ENCODE measurements at regions not wholly inside any gene's neighbourhood (a gene's known extent, or its start where the extent isn't known, plus 50 kb on each side); places are given as distances from the start of the nearest gene placed in this dataset.
"Not testable (repeated sequence)": the region's sequence is repeated elsewhere in the genome, so short reads cannot be mapped to it uniquely, and the experiment has no call there.

DNA sequence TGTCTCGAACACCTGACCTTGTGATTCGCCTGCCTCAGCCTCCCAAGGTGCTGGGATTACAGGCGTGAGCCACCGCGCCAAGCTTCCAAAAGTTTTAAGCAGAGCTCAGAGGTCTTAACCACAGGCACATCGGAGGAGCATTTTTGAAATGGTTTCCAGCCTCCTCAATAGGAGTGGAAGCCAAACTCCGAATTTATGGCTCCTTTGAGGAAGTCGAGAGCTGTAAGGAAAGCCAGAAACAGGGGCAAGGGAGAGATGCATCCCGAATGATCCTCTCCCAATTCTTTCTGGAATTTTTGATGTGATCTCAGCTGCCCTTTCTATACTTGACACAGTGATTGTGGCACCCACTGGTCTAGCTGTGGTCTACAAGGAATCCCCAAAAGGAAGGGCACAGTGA lies 313.6 kb upstream of the FRG2C start:
- H3K27ac ChIP-seq (ENCODE audit: low read depth, low read length); H3K36me3 ChIP-seq (ENCODE audit: insufficient read depth, low read length); H3K27me3 Mint-ChIP-seq; H3K4me1 Mint-ChIP-seq; POLR2A ChIA-PET (ENCODE audit: partially characterized antibody); H3K4me1 ChIP-seq (ENCODE audit: insufficient read depth, low read length); H3K36me3 Mint-ChIP-seq; H3K9me3 Mint-ChIP-seq; intact Hi-C loops (cut with micrococcal nuclease); DNase-seq; H3K4me3 Mint-ChIP-seq; H3K9me3 ChIP-seq (ENCODE audit: control insufficient read depth in 1 of 2, low read length in 2 of 2); H3K27me3 ChIP-seq (ENCODE audit: insufficient read depth, low read length); H3K4me3 ChIP-seq (ENCODE audit: low read length in 2 of 2); H3K27ac Mint-ChIP-seq: not testable (repeated sequence)
- CTCF ChIA-PET (ENCODE audit: partially characterized antibody): interaction anchor here (1.5 kb wide), 1 partner anchor 15 kb away, joined by 3 read pairs; no protein-coding TSS in a partner anchor

DNA sequence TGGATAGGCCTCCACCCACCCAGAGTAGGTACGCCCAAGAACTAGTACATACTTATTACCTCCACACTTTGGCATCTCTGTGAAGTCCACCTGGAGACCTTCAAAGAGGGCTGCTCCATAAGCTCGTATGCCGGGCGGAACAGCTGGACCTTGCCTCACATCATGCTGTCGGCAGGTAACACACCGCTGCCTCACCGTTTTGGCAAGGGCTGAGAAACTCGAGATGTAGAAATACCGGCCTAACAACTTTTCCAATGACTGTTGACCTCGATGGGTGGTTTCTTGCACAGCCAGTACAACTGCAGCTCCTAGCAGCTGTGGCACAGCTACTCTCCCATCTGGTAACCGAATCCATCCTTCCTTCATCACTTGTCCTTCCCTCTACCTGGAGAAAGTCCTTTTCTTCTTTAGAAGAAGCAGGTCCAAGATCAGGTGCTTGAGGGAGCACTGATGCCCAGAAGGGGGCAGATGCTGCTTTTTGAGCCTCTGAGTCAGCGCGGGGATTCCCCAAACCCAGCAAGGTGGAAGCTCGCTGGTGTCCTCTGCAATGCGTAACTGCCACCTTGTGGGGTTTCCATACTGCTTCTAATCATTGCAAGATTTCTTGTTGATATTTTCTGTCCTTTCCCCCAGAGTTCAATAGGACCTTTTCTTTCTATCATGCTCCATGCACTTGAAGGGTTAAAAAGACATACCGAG lies 301.9 kb upstream of the FRG2C start:
- H3K4me3 Mint-ChIP-seq; POLR2A ChIA-PET (ENCODE audit: partially characterized antibody); H3K4me3 ChIP-seq (ENCODE audit: low read length in 2 of 2); H3K4me1 Mint-ChIP-seq; H3K27ac ChIP-seq (ENCODE audit: low read depth, low read length); H3K4me1 ChIP-seq (ENCODE audit: insufficient read depth, low read length); H3K27me3 ChIP-seq (ENCODE audit: insufficient read depth, low read length); H3K36me3 ChIP-seq (ENCODE audit: insufficient read depth, low read length); H3K9me3 Mint-ChIP-seq; H3K27ac Mint-ChIP-seq; H3K9me3 ChIP-seq (ENCODE audit: control insufficient read depth in 1 of 2, low read length in 2 of 2); H3K36me3 Mint-ChIP-seq; intact Hi-C loops (cut with micrococcal nuclease); H3K27me3 Mint-ChIP-seq; CTCF ChIA-PET (ENCODE audit: partially characterized antibody): not testable (repeated sequence)
- DNase-seq: peak in 1 of 5 donors; percentile 3

DNA sequence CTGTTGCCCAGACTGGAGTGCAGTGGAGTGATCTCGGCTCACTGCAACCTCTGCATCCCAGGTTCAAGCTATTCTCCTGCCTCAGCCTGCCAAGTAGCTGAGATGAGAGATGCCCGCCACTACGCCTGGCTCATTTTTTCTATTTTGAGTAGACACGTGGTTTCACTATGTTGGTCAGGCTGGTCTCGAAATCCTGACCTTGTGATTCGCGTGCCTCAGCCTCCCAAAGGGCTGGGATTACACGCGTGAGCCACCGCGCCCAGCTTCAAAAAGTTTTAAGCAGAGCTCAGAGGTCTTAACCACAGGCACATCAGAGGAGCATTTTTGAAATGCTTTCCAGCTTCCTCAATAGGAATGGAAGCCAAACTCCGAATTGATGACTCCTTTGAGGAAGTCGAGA lies 291.2 kb upstream of the FRG2C start:
- H3K4me1 ChIP-seq (ENCODE audit: insufficient read depth, low read length); H3K27ac ChIP-seq (ENCODE audit: low read depth, low read length); H3K36me3 Mint-ChIP-seq; H3K27ac Mint-ChIP-seq; H3K27me3 ChIP-seq (ENCODE audit: insufficient read depth, low read length); DNase-seq; H3K27me3 Mint-ChIP-seq; H3K4me3 Mint-ChIP-seq; H3K9me3 ChIP-seq (ENCODE audit: control insufficient read depth in 1 of 2, low read length in 2 of 2); H3K4me3 ChIP-seq (ENCODE audit: low read length in 2 of 2); intact Hi-C loops (cut with micrococcal nuclease); H3K4me1 Mint-ChIP-seq; POLR2A ChIA-PET (ENCODE audit: partially characterized antibody); H3K9me3 Mint-ChIP-seq; H3K36me3 ChIP-seq (ENCODE audit: insufficient read depth, low read length); CTCF ChIA-PET (ENCODE audit: partially characterized antibody): not testable (repeated sequence)

DNA sequence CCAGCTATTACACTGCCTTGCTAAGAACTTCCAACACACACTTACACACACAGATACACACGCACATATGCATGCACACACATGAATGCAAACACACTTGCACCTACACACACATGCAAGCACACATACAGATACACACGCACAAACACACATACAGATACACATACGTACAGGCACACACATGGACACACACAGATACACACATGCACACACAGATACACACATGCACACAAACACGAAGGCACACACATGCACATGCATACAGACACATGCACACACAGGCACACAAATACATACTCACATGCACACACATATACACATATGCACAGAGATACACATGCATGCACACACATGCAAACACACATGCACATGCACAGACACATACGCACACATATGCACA lies 284.3 kb upstream of the FRG2C start:
- H3K36me3 Mint-ChIP-seq; H3K27me3 Mint-ChIP-seq; H3K27ac ChIP-seq (ENCODE audit: low read depth, low read length); H3K9me3 Mint-ChIP-seq; H3K4me3 Mint-ChIP-seq; H3K4me3 ChIP-seq (ENCODE audit: low read length in 2 of 2); CTCF ChIA-PET (ENCODE audit: partially characterized antibody); H3K9me3 ChIP-seq (ENCODE audit: control insufficient read depth in 1 of 2, low read length in 2 of 2); H3K27ac Mint-ChIP-seq; DNase-seq; H3K4me1 Mint-ChIP-seq; POLR2A ChIA-PET (ENCODE audit: partially characterized antibody); H3K36me3 ChIP-seq (ENCODE audit: insufficient read depth, low read length); H3K4me1 ChIP-seq (ENCODE audit: insufficient read depth, low read length); H3K27me3 ChIP-seq (ENCODE audit: insufficient read depth, low read length); intact Hi-C loops (cut with micrococcal nuclease): not testable (repeated sequence)

DNA sequence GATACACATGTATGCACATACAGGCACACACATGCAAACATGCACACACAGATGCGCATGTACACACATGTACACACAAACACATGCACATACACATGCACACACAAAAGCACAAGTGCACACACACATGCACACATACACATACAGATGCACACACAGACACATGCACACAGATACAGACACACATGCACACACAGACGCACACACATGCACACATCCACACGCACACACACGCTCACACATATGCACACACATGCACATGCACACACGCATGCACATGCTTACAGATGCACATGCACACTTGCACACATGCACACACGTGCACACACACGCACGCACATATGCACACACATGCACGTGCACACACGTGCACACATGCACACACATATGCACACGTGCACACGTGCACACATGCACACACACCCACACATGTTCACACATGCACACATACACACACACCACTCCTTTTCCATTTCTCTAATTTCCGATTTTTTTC lies 283.8 kb upstream of the FRG2C start:
- H3K4me3 Mint-ChIP-seq: no peak overlapping the region
- DNase-seq: no peak
- H3K27ac Mint-ChIP-seq: no peak overlapping the region
- Histone ChIP-seq H3K27ac (ENCODE audit: low read depth, low read length) (no peak overlapping the region), H3K27me3 (ENCODE audit: insufficient read depth, low read length) (no peaks in the 10 kb centered on the region), H3K36me3 (ENCODE audit: insufficient read depth, low read length) (no peaks in the 10 kb centered on the region), H3K4me3 (ENCODE audit: low read length in 2 of 2) (no peak overlapping the region), H3K4me1 (ENCODE audit: insufficient read depth, low read length) (no peaks in the 10 kb centered on the region), H3K9me3 (ENCODE audit: control insufficient read depth in 1 of 2, low read length in 2 of 2) (no peaks in the 10 kb centered on the region)
- intact Hi-C loops (cut with micrococcal nuclease): no loop called here
- H3K4me1 Mint-ChIP-seq: peaks cover 0 to 2% (median 0%) of the 10 kb centered on the region in 4 donors
- CTCF ChIA-PET (ENCODE audit: partially characterized antibody): no interaction called here
- no peaks in the 10 kb centered on the region for H3K36me3 Mint-ChIP-seq
- H3K27me3 Mint-ChIP-seq: peaks cover 1 to 4% of the 10 kb centered on the region in 2 donors
- POLR2A ChIA-PET (ENCODE audit: partially characterized antibody): no interaction called here
- peaks cover 0 to 5% (median 1%) of the 10 kb centered on the region in 8 donors for H3K9me3 Mint-ChIP-seq

DNA sequence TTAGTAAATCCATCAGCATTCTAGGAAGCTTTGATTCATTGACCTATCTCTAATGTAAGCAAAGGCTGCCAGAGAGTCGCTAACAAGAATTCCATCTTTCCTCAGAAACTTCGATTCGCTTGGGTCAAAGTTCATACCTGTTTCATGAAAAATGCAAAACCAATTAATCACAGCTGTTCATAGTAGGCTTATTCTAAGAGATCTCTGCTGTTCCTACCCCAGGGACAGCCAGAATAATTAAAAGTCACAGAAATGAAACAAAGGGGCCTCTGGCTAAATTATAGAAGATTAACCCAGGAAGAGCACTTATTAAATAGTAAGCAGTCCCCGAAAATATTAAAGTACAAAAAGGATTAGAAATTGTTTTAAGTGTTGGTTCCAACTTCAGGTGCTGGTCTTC lies 280.1 kb upstream of the FRG2C start:
- DNase-seq; H3K27ac ChIP-seq (ENCODE audit: low read depth, low read length); intact Hi-C loops (cut with micrococcal nuclease); H3K4me1 Mint-ChIP-seq; H3K4me3 ChIP-seq (ENCODE audit: low read length in 2 of 2); H3K4me1 ChIP-seq (ENCODE audit: insufficient read depth, low read length); POLR2A ChIA-PET (ENCODE audit: partially characterized antibody); H3K4me3 Mint-ChIP-seq; H3K9me3 ChIP-seq (ENCODE audit: control insufficient read depth in 1 of 2, low read length in 2 of 2); H3K36me3 ChIP-seq (ENCODE audit: insufficient read depth, low read length); H3K27ac Mint-ChIP-seq; H3K27me3 ChIP-seq (ENCODE audit: insufficient read depth, low read length); H3K36me3 Mint-ChIP-seq; H3K27me3 Mint-ChIP-seq; H3K9me3 Mint-ChIP-seq; CTCF ChIA-PET (ENCODE audit: partially characterized antibody): not testable (repeated sequence)

DNA sequence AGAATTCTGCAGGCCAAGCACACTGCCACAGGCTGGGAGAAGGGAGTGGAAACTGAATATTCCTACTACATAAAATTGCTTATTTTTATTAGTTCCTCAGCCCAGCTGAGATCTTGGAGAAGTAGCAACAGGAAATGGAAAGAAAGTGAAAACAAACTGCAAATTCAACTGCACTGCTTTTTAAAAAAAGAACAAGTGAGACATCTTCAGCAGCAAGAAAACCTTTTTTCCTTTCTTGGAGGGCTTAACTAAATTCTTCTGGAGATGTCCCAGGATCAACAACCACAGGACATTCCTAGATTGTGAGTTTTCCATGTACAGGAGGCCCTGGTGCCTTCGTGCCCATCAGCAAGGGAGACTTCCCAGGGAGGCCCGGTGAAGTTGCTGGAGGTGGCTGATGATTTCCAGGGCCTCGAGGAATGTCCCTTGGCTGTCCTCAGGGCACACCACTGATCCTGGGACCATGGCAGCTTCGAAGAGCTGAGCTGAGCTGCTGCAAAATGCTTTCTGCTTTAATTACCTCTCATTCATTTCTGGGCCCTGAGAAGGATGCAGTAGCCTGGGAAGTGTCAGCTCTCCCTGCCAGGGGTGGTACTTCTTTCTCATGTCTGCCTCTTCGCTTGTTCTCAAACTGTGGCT lies 275.5 kb upstream of the FRG2C start:
- CTCF ChIA-PET (ENCODE audit: partially characterized antibody); H3K9me3 ChIP-seq (ENCODE audit: control insufficient read depth in 1 of 2, low read length in 2 of 2); H3K27ac Mint-ChIP-seq; H3K27me3 Mint-ChIP-seq; H3K27ac ChIP-seq (ENCODE audit: low read depth, low read length); H3K36me3 ChIP-seq (ENCODE audit: insufficient read depth, low read length); H3K27me3 ChIP-seq (ENCODE audit: insufficient read depth, low read length); POLR2A ChIA-PET (ENCODE audit: partially characterized antibody); DNase-seq; intact Hi-C loops (cut with micrococcal nuclease); H3K9me3 Mint-ChIP-seq; H3K4me3 Mint-ChIP-seq; H3K4me3 ChIP-seq (ENCODE audit: low read length in 2 of 2); H3K4me1 ChIP-seq (ENCODE audit: insufficient read depth, low read length); H3K4me1 Mint-ChIP-seq; H3K36me3 Mint-ChIP-seq: not testable (repeated sequence)

DNA sequence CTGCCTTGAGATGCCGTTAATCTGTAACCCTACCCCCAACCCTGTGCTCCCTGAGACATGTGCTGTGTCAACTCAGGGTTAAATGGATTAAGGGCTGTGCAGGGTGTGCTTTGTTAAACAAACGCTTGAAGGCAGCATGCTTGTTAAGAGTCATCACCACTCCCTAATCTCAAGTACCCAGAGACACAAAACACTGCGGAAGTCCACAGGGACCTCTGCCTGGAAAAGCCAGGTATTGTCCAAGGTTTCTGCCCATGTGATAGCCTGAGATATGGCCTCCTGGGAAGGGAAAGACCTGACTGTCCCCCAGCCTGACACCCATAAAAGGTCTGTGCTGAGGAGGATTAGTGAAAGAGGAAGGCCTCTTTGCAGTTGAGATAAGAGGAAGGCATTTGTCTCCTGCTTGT lies 270.8 kb upstream of the FRG2C start:
- H3K27ac ChIP-seq (ENCODE audit: low read depth, low read length); H3K4me1 ChIP-seq (ENCODE audit: insufficient read depth, low read length); H3K9me3 Mint-ChIP-seq; DNase-seq; H3K4me1 Mint-ChIP-seq; H3K27me3 Mint-ChIP-seq; H3K4me3 ChIP-seq (ENCODE audit: low read length in 2 of 2); CTCF ChIA-PET (ENCODE audit: partially characterized antibody); intact Hi-C loops (cut with micrococcal nuclease); H3K4me3 Mint-ChIP-seq; POLR2A ChIA-PET (ENCODE audit: partially characterized antibody); H3K27me3 ChIP-seq (ENCODE audit: insufficient read depth, low read length); H3K9me3 ChIP-seq (ENCODE audit: control insufficient read depth in 1 of 2, low read length in 2 of 2); H3K27ac Mint-ChIP-seq; H3K36me3 ChIP-seq (ENCODE audit: insufficient read depth, low read length); H3K36me3 Mint-ChIP-seq: not testable (repeated sequence)

Measured in CD4-positive, alpha-beta memory T cell (primary cell).